NCI-H446 treated with DMSO at 0.1 percent for 48 hours (cell line): ENCODE measurements at regions not wholly inside any gene's neighbourhood (a gene's known extent, or its start where the extent isn't known, plus 50 kb on each side); places are given as distances from the start of the nearest gene placed in this dataset.

ENCODE experiments used
- DNase-seq: peaks from one replicate; lab custom pipeline; 2025; lab: John Stamatoyannopoulos, UW

DNA sequence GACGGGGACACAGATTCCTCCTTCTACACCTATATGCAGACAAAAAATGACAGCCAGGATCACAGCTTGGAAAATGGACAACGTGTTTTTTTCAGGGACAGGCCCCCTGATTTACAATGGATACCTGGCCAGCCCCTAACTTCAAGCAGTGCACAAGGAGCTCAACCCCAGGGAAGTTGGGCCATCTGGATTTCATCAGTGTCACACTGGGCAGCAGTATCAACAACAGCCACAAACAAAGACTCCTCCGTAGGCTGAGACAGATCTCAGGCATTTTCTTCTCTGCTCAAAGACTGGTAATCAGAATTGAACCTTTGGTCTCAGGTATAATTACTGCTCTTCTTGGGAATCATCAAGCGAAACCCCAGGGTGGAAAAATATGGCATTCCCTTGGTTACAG lies 374.0 kb downstream of the ZNF608 start:
- DNase-seq = no peak

DNA sequence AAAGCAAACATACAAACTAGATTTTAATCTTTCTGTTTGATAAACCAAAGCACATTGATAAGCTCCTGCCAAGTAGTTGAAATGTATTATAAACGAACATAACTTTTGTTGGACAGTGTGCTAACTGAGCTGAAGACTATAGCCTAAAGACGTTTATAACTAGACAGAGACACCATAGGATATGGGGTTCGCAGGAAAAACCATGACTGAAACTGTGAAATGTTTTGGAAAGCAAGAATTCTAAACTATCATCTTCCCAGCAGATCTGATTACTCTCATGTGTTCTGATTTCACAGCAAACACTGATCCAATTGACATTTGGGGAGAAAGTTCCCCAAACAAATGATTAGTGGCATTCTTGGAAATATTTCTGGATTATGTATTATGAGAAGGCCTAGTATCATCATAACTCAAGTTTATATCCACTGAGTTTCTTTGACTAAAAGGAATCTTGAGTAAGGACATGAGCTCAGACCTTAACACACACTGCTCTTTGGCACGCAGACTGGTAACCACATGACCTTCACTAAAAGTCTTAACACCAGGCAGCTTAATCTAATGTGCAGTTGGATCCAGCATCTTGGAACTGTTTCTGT lies 375.2 kb downstream of the ZNF608 start:
- DNase-seq = no peak

DNA sequence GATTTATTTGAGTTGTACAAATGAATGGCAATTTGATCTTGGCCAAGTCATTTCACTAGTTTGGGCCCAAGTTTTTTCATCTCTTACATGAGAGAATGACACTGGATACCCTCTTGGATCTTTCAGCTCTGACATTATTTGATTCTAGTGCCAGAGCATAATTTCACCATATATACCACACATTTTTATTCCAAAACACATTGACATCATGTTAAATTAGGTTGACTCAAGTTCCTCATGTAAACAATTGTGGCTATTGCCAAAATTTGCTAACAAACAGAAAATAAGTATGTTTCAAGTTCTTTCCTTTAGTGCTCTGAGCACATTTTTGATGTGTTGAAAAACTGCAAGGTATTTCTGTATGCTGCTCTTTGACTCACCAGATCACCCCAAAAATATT lies 375.8 kb downstream of the ZNF608 start:
- no peak for DNase-seq

DNA sequence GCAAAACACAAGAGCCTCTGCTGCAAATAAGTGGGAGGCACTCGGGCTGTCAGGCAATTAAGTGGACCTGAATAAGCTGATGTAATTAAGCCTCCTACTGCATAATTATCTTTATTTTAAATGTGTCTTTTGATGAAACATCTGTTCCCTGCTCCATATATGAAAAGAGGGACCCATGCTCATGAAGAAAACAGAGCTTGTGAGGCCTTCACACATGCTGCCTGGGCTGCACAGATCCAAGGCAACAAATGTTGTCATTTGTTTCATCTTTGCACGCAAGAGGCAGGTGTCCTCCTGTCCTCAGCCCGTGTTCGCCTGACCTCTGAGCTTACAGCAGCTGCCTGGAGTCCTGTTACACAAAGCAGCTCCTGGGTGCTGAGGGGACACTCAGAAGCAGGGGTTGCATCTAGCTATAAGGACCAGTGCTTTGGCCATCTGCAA lies 381.1 kb downstream of the ZNF608 start:
- no peak for DNase-seq

DNA sequence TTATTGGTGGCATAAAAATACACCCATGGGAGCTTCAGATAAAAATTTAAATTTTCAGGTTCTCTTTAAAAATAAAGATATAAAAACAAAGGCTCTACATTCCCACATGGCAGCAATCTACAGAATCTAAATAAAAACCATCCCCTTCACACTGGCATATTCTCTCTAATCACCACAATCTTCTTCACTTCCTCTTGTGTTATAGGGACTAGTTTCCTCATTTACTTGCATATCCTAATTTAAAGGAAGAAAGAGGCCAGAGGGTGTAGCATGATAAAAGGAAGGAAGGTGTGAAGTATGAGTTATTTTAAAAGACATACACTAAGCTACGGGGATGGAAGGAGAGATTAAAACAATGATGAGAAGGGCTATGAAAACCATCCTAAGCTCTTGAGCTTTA lies 390.5 kb downstream of the ZNF608 start:
- DNase-seq = no peak

DNA sequence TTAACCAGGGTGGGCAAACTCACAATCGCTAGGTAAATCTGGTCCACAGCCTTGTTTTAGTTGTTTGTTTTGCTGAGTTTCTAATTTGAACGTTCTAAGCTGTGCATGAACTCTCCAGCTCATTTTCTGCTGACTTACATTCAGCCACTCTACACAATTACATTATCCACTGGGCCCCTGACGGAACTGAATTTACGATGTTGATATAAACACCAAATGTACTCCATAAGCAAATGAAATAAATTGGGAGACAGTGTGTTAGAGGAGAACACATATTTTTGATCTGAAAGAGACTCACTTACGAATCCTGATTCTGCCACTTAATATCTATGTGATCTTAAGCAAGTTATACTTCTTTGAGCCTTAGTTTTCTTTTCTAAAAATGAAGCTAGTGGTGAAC lies 393.4 kb downstream of the ZNF608 start:
- DNase-seq = no peak

DNA sequence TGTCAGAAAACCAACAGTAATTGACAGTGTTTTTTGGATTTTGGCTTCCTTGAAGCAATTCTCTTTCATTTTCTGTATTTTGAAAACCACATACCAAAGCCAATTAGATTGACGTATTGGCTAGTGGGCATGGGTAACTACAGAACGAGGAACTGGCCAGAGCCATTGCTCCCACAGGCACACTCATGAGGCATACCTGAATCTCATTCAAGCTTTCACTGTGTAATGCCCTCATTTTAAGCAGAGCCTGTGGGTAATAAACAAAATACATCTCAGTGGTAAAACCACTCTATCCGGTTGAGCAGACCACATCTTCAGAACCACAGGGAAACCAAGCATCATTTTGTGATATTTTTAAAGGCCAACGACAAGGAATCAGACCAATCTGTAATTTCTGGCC lies 394.1 kb downstream of the ZNF608 start:
- no peak for DNase-seq

DNA sequence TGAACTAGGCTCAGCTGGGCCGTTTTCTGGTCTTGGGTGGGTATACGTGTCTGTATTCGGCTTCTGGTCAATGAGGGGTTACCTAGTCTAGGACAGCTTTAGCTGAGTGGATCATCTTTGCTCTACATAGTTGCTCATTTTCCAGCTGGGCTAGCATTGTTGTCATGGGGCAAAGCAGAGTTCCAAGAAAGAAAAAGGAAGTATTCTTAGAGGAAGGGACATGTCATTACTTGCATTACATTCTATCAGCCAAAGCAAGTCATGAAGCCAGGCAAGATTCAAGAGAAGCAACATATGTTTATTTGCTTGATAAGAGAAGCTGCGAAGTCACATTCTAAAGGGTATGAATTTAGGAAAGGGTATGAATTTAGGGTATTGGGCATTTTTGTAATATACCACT lies 396.5 kb downstream of the ZNF608 start:
- DNase-seq = no peak

DNA sequence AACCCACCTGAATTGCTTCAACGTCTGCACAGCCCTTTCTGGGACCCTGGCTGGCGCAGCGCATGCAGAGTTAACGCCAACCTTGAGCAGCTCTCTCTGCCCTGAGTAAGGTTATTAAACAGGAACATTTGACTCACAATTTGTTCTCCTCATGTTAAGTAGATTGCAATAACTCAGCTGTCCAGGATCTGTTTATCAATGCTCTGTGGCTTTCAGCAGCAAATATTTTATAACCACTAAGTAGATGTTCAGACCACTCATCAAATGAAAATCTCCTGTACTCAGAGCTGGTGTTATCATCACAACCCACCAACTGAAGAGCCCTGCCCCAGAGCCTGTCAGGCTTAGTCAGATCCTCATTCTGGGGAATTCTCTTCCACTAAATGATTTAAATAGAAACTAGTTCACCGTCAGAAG lies 403.0 kb downstream of the ZNF608 start:
- no peak for DNase-seq

DNA sequence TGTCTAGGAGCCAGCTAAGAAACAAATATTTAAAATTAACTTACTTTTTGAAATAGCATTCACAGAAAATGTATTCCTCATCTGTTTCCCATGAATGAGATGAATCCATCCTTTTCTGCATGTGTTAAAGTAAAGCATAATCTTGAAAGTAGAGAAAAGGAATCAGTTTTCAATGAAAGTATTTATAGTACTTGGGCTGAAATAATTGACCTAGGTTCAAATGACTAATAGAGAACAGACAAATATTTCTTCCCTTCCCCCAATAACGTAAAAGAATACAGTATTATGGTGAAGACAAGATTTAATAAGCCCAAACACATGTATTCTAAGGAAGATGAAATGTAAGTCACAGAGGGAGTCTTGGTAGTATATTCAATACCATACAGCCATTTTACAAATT lies 403.5 kb downstream of the ZNF608 start:
- DNase-seq = no peak

DNA sequence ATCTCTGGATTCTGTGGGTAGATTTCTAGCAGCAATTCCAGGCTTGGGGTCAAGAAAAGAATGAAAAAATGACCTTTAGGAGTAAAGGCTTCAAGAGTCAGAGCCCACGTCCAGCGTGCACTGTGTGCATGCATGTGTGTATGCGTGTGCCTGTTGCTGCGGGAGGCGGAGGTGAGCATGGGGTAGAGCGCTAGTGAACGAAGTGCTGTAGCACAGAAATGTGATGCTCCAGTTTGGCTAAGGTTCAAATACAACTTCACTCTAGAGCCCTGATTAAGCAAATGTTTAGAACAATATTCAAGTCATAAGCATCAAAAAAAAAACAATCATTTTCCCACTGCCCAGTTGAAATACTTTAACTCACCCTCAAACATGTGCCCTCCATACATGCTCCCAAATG lies 403.9 kb downstream of the ZNF608 start:
- no peak for DNase-seq

DNA sequence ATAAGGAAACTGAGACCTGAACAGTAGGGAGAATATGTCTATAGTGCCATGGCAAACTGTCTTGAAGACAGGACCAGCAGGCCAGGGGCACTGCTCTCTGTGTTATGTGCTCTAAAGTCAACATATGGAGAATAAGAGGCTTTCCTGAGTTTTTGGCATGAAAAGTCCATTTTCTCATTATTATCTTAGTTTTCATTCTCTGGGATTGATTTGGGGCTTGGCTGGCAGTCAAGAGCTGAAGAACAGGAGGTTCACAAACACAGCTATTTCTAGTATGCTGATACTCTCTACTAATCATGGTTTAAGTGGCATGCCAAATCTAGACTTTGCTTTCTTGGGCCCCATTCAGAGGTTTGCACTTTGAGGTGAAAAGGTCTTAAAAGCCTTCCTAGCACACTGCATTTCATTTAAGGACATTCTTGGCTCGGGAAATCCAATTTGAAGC lies 404.4 kb downstream of the ZNF608 start:
- DNase-seq = peak; percentile 97

DNA sequence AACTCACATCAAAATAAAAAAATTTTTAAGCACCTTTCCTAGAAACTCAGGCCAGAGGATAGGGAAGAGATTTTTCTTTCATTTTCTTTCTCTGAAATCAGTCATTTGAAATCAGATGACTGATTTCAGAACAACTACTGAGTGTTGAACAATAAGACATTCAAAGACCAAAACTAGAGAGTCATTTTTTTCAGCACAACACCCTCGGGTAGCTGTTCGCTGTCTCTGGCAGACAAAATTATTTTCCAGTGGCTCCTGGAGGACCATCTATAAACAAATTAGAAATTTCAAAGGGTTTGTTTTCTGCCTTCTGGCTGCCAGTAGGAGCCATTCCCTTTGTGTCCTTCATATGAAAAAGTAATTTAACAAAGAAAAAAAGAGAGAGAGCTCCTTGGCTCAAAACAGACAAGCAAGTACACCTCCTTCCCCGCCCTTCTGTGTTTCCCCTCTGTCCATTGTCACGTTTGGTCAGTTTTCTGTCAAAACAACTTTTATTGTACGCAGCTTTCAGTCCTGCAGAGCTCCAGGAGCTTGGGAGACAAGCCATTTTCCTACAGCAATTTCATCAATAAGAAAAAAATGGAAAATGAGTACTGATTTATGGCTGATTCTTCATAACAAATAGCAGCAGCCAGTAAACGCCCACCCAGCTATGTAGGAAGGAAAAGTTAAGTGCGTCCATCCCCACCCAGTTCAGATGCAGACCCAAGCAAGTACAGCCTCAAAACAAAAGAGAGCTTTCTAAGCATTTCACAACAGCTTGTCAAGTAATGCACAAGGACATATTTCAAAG lies 405.2 kb downstream of the ZNF608 start:
- DNase-seq = peak; percentile 14

DNA sequence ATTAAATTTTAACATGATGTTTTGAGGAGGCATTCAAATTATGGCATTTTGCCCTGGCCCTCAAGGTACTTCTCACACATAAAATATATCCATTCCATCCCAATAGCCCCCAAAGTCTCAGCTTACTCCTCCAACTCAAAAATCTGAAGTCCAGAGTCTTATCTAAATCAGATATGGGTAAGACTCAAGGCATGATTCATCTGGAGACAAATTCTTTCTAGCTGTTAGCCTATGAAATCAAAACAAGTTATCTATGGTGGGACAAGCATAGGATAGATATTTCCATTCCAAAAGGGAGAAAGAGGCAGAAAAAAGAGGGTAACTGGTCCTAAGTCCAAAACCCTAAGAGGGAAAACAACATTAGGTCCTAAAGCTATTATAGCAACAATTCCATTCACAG lies 408.4 kb downstream of the ZNF608 start:
- DNase-seq = no peak

DNA sequence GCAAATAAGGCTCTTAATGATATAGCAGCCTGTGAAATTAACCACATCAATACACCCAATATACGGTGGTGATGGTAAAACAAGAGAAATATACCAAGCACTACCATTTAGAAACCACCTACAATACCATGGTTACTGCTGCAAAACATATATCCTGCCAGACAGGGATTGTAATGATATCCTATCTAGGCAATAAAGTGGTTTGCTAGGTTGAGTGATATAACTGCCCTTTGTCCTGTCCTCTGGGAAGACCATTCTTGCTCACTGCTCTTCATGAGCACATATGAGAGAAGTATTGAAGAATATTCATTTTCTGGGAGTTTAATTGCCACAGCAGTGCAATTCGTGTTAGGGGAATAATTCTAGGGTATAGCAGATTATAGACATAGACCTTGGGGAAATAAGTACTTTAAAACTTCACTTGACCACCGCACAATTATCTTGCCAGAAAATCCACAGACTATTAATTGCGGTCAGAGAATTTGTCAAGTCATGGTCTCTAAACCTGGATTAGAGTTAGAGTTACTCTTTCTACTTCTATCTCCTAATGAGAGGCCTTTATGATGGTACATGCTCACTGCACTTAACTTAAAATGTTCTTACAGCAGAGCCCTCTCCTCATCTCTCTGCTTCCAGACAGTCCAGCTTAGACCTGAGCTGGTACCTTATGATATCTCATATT lies 413.0 kb downstream of the ZNF608 start:
- no peak for DNase-seq

DNA sequence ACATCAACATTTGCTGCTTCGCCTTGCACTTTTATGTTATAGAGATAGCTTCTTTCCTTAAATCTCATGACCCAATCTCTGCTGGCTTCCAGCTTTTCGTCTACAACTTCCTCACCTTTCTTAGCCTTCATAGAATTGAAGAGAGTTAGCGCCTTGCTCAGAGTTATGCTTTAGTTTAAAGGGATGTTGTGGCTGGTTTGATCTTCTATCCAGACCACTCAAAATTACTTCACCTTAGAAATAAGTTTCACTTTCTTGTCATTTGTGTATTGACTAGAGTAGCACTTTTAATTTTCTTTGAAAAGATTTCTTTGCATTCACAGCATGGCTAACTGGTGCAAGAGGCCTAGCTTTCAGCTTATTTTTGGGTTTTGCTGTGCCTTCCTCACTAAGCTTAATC lies 414.2 kb downstream of the ZNF608 start:
- no peak for DNase-seq

DNA sequence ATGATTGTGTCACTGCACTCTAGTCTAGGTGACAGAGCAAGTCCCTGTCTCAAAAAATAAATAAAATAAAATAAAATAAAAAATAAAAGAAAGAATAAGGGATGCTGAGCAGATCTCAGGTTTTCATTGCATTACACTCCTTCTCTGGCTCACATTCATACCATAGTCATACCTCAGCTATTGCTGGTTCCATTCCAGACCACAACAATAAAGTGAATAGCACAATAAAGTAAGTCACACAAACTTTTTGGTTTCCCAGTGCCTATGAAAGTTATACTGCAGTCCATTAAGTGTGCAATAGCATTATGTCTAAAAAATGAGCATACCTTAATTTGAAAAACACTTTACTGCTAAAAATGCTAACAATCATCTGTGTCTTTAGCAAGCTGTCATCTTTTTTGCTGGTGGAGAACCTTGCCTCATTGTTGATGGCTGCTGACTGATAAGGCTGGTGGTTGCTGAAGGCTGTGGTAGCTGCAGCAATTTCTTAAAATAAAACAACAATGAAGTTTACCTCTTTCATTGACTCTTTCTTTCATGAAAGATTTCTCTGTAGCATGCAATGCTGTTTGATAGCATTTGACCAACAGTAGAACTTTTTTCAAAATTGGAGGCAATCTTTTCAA lies 415.7 kb downstream of the ZNF608 start:
- DNase-seq = no peak

DNA sequence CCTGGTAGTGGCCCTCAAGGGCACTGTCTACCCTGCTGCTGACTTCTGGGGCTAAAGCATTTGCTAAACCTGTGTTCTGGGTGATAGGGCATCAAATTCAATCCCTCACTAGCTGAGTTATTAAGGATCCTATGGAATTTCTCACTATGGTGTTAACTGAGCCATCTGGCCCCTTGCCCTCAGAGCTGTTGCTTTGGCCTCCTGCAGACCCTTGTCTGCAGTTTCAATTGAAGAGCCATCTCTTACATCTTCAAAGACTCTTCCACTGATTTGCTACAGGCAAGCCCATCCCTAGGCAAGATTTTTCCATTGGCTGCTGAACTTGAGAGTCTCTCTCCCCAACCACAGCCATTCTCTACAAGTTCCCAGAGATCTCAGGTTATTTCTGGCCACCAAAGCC lies 418.2 kb downstream of the ZNF608 start:
- DNase-seq = no peak

DNA sequence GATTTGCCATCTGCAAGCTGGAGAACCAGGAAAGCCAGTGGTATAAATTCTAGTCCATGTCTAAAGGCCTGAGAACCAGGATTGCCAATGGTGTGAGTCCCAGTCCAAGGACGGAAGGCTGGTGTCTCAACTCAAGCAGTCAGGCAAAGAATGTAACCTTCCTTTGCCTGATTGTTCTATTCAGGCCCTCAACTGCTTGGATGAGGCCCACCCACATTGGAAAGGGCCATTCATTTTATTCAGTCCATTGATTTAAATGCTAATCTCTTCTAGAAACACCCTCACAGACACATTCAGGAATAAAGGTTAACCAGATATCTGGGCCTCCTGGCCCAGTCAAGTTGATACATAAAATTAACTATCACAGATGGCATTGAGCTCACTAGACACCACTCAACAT lies 427.8 kb downstream of the ZNF608 start:
- DNase-seq = no peak

DNA sequence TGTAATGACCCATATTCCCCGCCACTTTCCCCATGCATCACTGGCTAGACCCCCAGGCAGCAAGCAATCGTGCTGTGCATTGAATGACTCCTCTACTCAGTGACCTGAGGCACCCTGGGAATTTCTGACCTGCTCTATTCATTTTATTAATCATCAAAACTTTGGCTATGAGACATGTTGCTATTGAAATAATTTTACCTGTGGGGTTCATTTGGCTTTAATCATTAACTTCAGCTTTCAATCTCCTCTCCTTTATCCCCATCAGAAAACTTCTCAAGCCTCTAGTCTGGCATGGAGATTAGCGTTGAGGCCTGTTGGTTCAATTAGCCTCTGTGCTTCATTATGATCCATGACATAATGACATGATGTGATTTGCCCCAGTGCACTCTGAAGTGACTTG lies 429.0 kb downstream of the ZNF608 start:
- DNase-seq = no peak

DNA sequence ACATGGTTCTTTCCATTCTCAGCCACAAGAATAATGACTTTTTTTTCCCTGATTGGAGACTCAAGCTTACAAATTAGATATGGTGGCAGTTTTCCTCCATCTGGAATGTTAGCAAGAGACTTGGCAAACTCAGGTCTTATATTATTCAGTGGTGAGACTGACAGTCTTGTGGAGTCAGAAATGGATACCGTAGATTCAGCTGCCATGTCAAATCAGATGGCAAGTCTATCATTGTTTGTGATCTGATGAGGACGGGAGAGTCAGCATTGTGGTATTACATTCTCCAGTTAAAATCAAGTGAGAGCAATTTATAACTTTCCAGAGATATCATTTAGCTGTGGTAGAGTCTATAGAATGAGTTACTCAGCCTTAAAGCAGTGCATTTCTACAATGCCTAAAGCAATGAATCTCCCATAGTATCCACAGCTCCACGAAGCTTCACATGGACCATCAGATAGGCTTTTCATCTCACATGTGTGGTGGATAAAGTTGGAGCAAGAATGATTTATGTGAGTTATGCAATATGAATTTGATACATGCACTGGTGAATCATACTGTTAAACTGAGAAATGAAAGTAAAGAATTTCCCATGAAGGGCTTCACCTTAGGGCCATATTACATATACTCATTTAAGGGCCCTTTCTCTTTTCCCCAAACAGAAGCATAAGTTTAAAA lies 430.6 kb downstream of the ZNF608 start:
- no peak for DNase-seq

DNA sequence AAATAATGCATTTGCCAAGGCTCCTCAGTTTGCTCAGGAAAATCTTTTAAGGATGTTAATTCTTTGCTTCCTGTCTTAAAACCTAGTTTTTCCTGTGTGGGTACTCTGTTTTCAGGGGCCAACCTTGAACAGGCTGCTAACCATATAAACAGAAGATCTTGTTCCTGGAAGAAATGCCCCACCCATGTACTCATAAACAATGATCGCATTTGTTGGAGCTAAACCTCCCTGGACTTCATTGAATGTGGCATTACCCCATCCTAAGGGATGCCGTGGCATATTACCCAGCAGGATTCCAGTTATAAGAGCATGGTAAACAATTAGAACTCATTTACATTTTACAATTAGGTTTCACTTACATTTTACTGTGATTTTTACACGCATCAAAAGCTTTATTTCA lies 436.0 kb downstream of the ZNF608 start:
- DNase-seq = no peak
